Body of pancreas (tissue), 4 donors: ENCODE measurements at regions not wholly inside any gene's neighbourhood (a gene's known extent, or its start where the extent isn't known, plus 50 kb on each side); places are given as distances from the start of the nearest gene placed in this dataset.

Experiments
- ATAC-seq: fragments of 150-250 bp; one replicate; pipeline ENCODE4 v1.9.1; 2016
- DNase-seq, 4 donors: peaks; one replicate each; pipeline ENCODE4 v3.0.0-alpha.2; 2019
- H3K27ac ChIP-seq, 4 donors: fragments of 200-600 bp; sonication (generic); 1 replicate in 3 of 4; 2 replicates in 1 of 4; pipeline versions ENCODE4 v1.5.1 to v1.6.1; 2016 to 2019; ENCODE audit warnings: mild to moderate bottlenecking in 1 of 4, mixed read lengths in 1 of 4, moderate library complexity in 1 of 4
- H3K27me3 ChIP-seq, 2 donors: fragments of 200-600 bp; sonication (generic); one replicate each; pipeline ENCODE4 v1.6.0; 2016; ENCODE audit warnings: mild to moderate bottlenecking in 1 of 2
- H3K36me3 ChIP-seq, 2 donors: fragments of 200-600 bp; sonication (generic); replicated peaks in 1 of 2; 2 replicates each; pipeline ENCODE4 v1.5.1; 2016; ENCODE audit warnings: low read depth in 2 of 2; ENCODE audit not compliant: insufficient read depth in 1 of 2
- H3K4me1 ChIP-seq: fragments of 200-600 bp; sonication (generic); one replicate; pipeline ENCODE4 v1.6.0; 2016
- H3K4me3 ChIP-seq, 2 donors: fragments of 200-600 bp; sonication (generic); 1 replicate in 1 of 2; 2 replicates in 1 of 2; pipeline ENCODE4 v1.5.1; 2016 to 2019
- H3K9me3 ChIP-seq, 3 donors: fragments of 200-600 bp; sonication (generic); 1 replicate in 2 of 3; 2 replicates in 1 of 3; pipeline ENCODE4 v1.5.1; 2016
- POLR2A ChIP-seq, 3 donors: fragments of 450-650 bp; IDR thresholded peaks; one replicate each; pipeline ENCODE4 v1.6.1; 2016; ENCODE audit warnings: antibody characterized with exemption in 3 of 3, mild to moderate bottlenecking in 2 of 3
- WGBS, 2 donors: methylation state at CpG; one replicate each; pipeline ENCODE4 v1.1.5; 2017; 5-methylcytosine and 5-hydroxymethylcytosine counted together
- intact Hi-C: fragments of 100-400 bp; cut with DNase I; formaldehyde crosslinking; loops from one replicate; pipeline ENCODE4 v1.15.1; 2023
- TF ChIP-seq, protein P1 (sequence below), 7 experiments: fragments of 450-650 bp in 4 of 7; fragments of 200-600 bp in 3 of 7; sonication (generic) in 3 of 7; IDR thresholded peaks; one replicate each; pipeline ENCODE4 v1.5.1; 2016 to 2019; ENCODE audit warnings: antibody characterized with exemption in 7 of 7

GRCh38 chr4:12207396-12207795 lies 778.7 kb upstream of the HS3ST1 start:
- no peak for ATAC-seq
- WGBS, 2 donors = 59 to 84% methylated on average over 3 of the region's 3 CpGs
- intact Hi-C loops = no loop called here

GRCh38 chr4:12206091-12206490 lies 777.4 kb upstream of the HS3ST1 start:
- Histone ChIP-seq H3K9me3 (no peaks in the 10 kb centered on the region), H3K27ac (no peak overlapping the region), H3K4me3 (no peak overlapping the region), H3K4me1 (no peaks in the 10 kb centered on the region), H3K27me3 (no peaks in the 10 kb centered on the region), H3K36me3 (no peaks in the 10 kb centered on the region)
- ATAC-seq = no peak
- TF ChIP-seq POLR2A (IDR thresholded peaks at IDR 0.05) = no peak
- TF ChIP-seq, protein P1, sequence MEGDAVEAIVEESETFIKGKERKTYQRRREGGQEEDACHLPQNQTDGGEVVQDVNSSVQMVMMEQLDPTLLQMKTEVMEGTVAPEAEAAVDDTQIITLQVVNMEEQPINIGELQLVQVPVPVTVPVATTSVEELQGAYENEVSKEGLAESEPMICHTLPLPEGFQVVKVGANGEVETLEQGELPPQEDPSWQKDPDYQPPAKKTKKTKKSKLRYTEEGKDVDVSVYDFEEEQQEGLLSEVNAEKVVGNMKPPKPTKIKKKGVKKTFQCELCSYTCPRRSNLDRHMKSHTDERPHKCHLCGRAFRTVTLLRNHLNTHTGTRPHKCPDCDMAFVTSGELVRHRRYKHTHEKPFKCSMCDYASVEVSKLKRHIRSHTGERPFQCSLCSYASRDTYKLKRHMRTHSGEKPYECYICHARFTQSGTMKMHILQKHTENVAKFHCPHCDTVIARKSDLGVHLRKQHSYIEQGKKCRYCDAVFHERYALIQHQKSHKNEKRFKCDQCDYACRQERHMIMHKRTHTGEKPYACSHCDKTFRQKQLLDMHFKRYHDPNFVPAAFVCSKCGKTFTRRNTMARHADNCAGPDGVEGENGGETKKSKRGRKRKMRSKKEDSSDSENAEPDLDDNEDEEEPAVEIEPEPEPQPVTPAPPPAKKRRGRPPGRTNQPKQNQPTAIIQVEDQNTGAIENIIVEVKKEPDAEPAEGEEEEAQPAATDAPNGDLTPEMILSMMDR (IDR thresholded peaks at IDR 0.05) = no peak
- intact Hi-C loops = no loop called here
- WGBS, 2 donors = 43 to 55% methylated on average over 4 of the region's 4 CpGs
- no peak for DNase-seq

More at GRCh38 chr4:12207396-12207795, 778.7 kb upstream of the HS3ST1 start:
- DNase-seq = no peak
- Histone ChIP-seq H3K9me3 (no peaks in the 10 kb centered on the region), H3K27me3 (no peaks in the 10 kb centered on the region), H3K4me3 (no peak overlapping the region), H3K4me1 (no peaks in the 10 kb centered on the region), H3K36me3 (no peaks in the 10 kb centered on the region), H3K27ac (no peak overlapping the region)
- TF ChIP-seq POLR2A (IDR thresholded peaks at IDR 0.05) = no peak
- TF ChIP-seq, protein P1 (IDR thresholded peaks at IDR 0.05) = no peak

DNA sequence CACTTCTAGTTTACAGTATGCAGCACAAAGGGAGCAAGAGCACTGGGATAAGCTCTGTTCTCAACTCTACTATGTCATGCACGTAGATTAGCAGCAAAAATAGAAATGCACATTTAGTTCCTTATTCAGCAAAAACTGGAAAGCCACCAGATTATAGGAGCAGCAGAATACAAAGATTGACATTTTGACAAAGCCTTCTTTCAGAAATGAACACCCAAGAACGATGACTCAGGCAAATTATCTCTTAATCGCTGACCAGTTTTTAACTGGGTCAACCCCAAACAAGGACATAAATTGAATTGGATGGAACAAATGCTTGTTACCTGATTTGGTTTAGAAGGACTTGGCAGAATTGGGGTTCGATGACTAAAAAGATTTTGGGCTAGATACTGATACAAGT lies 775.3 kb upstream of the HS3ST1 start:
- H3K4me3 ChIP-seq = no peak overlapping the region
- no peak for ATAC-seq
- intact Hi-C loops = no loop called here
- H3K9me3 ChIP-seq = no peaks in the 10 kb centered on the region
- TF ChIP-seq, protein P1 (IDR thresholded peaks at IDR 0.05) = no peak
- no peaks in the 10 kb centered on the region for H3K36me3 ChIP-seq
- H3K27me3 ChIP-seq = no peaks in the 10 kb centered on the region
- H3K27ac ChIP-seq = no peak overlapping the region
- 40 to 54% methylated on average over 4 of the region's 4 CpGs for WGBS, 2 donors
- H3K4me1 ChIP-seq = no peaks in the 10 kb centered on the region
- no peak for DNase-seq

DNA sequence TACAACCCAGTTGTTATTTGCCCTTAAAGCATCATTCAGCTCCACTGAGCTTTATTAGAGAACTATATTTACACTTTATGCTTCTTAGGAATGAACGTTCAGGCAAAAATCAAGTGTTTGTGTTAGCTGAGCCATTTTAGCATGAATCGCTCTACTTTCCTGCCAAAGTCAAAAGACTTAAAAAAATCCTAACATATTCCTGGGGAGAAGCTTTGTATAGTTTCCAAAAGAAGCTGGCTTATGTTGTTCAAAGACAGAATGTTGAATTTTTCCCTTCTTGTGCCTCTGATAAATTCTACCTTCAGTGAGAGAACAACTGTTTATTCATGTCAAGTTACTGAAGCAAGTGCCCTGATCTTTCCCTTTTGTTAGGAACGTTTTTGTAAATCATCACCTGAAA lies 771.5 kb upstream of the HS3ST1 start:
- TF ChIP-seq, protein P1 (IDR thresholded peaks at IDR 0.05) = no peak
- TF ChIP-seq POLR2A (IDR thresholded peaks at IDR 0.05) = no peak

GRCh38 chr4:12186526-12186925 lies 757.8 kb upstream of the HS3ST1 start:
- no peaks in the 10 kb centered on the region for H3K36me3 ChIP-seq
- WGBS, 2 donors = 45 to 50% methylated on average over 2 of the region's 2 CpGs
- no peak overlapping the region for H3K4me3 ChIP-seq
- intact Hi-C loops = no loop called here
- no peak for DNase-seq
- H3K27me3 ChIP-seq = no peaks in the 10 kb centered on the region
- no peaks in the 10 kb centered on the region for H3K4me1 ChIP-seq
- no peak overlapping the region for H3K27ac ChIP-seq
- no peak for ATAC-seq
- H3K9me3 ChIP-seq = no peaks in the 10 kb centered on the region
- TF ChIP-seq, protein P1 (IDR thresholded peaks at IDR 0.05) = no peak
- no peak for TF ChIP-seq POLR2A (IDR thresholded peaks at IDR 0.05)

More for the DNA sequence above, 771.5 kb upstream of the HS3ST1 start:
- no peak for DNase-seq
- H3K36me3 ChIP-seq = no peaks in the 10 kb centered on the region
- intact Hi-C loops = no loop called here
- no peak overlapping the region for H3K4me3 ChIP-seq
- 36 to 42% methylated on average over 3 of the region's 3 CpGs for WGBS, 2 donors
- H3K27ac ChIP-seq = no peak overlapping the region
- H3K9me3 ChIP-seq = no peaks in the 10 kb centered on the region
- no peaks in the 10 kb centered on the region for H3K27me3 ChIP-seq
- no peak for ATAC-seq
- H3K4me1 ChIP-seq = no peaks in the 10 kb centered on the region
